GM04503 (cell line): ENCODE measurements at regions not wholly inside any gene's neighbourhood (a gene's known extent, or its start where the extent isn't known, plus 50 kb on each side); places are given as distances from the start of the nearest gene placed in this dataset.

Source experiments
- DNase-seq: peaks from one replicate; pipeline ENCODE4 v3.0.0-alpha.2; 2012; ENCODE audit warnings: low read depth

DNA sequence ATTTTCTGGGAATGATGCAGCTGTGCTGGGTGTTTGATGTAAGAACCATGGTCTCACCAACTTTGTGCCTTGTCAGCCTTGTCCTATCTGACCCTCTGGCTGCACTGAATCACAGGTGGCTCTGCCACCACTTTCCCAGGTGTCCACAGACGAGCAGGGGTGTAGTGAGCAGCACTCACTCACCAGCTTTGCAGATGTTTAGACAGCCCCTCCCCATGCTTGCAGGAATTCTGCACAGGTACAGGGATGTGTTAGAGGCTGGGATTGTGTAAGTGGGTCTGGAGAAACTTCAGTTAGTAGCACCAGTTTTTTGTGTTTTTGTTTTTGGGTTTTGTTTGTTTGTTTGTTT is 88.2 kb upstream of the NAA20 start:
- DNase-seq, result no peak

DNA sequence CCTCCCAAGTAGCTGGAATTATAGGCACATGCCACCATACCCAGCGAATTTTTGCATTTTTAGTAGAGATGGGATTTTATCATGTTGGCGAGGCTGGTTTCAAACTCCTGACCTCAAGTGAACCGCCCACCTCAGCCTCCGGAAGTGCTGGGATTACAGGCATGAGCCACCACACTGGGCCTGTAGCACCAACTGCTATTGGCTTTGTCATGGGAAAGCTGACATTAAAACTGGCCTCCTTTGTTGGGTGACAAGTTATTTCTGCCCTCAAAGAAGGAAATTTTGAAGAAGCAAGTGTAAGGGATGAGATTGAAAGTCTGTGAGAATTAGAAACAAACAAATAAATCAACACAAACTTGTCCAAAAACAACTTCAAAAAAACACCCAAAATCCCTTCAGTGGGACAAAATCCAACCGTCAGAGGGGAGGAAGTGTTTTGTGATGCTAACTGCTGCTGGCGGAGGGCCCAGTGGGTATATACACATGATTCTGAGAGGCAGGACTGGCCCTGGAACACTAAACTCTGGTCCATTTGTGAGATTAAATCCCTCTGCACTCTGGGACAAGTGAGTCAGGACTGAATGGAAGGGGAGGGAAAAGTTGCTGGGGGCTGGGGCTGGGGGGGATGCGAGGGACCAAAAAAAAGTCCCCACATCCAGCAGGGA is 87.5 kb upstream of the NAA20 start:
- DNase-seq, result no peak

DNA sequence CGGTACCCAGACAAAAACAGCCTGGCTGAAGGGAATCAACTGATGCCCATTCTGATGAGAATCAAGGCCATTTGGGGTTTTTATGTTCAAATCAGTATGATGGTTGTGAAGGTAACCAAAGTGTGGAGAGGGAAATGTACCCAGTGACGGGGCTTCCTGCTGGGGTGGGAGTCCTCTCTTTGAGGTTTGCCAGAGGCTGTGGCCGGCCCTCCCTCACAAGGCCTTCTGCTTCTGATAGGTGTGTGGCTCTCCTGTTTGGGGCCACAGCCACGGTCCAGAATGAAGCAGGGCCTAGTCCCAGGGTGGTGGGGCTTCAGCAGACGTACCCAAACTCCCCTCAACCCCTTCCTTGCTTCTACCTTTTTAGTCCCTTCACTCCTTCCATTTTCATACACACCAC is 86.7 kb upstream of the NAA20 start:
- no peak for DNase-seq

DNA sequence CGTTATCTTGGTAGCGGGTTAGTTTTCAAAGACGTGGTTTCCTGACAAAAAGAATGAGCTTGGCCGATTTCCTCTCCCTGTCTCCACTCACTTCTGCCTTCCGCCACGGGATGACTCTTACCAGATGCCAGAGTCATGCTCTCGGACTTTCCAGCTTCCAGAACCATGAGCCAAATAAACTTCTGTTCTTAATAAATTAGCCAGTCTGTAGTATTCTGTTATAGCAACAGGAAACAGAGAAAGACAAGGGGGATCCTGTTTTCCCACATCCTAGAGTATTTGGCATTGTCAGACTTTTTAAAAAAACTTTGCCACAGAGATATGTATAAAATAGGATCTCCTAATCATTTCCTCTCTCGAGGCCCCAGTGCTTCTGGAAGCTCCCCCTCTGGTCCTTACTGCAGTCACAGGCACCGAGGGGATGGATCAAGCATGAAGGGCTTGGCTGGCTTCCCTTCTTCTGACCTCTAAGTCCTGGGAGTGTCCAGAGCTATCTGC is 84.9 kb upstream of the NAA20 start:
- peak; percentile 87 for DNase-seq

DNA sequence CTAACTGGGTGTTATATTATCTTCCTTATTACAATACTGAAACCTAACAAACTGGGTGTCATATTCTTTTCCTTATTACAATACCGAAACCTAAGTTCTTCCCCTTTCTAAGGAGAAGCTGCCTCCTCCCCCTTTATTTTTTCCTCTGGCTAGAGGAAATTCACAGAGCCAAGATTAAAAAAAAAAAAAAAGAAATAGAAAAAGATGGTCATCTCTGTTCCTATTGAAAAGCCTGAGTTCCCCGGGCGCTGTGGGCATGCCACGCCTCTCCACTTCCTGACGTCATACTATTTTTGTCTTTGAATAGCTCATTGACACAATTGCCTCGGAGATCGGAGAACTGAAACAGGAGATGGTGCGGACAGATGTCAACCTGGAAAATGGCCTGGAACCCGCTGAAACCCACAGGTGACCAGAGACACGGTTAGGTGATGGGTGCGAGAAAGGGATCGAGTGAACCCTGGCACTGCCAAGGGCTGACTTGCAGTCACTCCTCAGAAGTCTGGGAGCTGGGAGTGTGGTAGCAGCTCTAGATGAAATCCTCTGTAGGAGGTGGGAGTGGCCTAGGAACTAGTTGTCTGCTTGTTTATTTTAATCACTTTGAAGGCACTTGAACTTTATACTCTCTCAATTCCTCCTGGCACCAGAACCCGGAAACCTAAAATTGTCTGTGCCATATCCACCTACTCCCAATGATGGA is 82.2 kb upstream of the NAA20 start:
- DNase-seq, result no peak

DNA sequence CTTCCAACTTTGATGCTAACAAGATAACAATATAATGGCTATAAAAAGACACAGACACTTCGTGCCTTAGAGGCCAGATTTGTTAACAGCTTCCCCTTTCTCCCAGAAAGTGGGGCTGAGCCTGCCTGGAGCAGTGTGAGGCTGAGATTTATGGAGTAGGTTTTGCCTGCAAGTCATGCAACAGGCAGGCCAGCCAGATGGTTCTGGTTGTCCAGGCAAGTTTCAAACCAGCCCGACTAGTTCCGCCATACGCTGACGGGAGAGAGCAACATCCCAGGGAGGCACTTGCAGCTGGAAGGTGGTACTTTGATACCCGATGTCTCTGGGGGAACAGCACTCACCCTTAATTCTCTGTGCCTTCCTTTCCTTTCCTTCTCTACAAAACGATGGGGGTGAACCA is 81.3 kb upstream of the NAA20 start:
- no peak for DNase-seq

DNA sequence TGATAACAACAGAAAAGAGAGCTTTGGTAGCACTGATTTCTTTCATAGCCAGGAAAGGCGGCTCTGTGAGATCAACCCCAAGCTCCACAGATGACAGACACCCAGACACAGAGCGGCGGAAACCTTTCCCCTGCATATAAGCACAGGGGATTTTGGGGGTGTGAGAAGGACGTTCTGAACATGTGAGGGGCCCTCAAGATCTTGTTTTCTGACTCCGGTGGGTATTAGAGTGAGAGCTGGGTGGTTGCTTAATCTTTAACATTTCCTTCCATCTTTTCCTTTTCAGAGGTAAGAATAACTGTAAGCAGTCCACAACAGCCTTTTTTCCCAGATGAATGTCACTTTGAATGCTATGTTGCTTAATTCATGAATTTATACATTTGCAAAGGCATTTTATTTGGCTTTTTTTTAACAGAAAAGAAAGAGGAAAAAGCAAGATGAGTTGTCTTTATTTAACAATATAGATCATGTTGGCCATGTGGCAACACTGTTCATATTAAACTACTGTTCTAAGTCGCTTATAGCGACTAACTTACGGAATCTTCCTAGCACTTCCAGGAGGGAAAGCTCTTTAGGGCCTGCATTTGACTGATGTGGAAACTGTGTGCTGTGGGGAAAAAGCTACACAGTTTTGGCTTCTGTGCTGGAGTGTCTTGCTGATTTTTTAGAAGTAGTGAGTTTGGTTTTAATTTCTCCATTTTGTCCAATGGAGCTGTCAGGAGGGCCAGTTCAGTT is 80.5 kb upstream of the NAA20 start:
- DNase-seq, result no peak

DNA sequence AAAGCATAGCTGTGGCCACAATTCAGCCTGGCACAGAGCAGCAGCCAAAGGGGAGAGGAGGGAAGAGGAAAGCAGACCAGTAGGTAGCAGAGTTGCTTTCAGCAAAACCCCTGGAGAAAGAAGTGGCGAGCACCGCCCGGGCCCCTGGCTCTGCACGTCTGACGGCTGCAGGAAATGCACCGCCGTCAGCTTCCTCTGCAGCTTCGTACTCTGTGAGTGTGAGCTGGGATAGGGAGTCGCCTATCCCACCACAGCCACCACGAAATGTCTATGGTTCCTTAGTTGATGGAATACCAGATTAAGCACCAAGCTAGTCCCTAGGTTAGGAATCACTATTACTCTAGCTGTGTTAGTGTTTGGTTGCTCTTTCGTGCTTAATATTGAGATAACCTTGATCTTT is 79.9 kb upstream of the NAA20 start:
- DNase-seq, result no peak

DNA sequence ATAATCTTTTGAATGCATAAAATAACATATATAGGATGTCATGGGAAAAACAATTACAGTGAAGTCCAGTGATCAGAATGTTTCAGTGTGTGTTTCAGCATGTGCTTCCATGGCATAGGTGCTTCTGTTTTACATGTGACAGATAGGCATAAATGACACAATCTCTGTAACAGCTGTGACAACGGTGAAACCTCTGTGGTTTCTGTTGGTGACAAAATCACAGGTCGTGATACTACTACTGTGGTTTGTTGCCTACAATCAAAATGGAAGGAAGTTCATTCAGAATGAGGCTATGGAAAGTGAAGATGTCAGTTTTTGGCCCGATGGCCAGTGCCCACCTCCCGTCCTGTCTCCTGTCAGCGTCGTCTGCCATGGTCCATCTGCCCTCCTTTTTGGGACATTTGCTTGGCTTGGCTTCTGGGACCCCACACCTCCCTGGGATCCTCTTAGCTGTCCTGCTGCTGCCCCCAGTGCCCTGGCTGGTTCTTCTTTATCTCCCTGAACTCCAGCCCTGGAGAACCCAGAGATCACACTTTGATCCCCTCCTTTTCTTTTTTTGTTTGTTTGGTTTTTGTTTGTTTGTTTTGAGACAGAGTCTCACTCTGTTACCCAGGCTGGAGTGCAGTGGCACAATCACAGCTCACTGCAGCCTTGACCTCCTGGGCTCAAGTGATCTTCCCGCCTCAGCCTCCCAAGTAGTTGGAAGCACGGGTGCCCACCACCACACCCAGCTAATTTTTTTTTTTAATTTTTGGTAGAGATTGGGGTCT is 79.3 kb upstream of the NAA20 start:
- DNase-seq, result no peak

DNA sequence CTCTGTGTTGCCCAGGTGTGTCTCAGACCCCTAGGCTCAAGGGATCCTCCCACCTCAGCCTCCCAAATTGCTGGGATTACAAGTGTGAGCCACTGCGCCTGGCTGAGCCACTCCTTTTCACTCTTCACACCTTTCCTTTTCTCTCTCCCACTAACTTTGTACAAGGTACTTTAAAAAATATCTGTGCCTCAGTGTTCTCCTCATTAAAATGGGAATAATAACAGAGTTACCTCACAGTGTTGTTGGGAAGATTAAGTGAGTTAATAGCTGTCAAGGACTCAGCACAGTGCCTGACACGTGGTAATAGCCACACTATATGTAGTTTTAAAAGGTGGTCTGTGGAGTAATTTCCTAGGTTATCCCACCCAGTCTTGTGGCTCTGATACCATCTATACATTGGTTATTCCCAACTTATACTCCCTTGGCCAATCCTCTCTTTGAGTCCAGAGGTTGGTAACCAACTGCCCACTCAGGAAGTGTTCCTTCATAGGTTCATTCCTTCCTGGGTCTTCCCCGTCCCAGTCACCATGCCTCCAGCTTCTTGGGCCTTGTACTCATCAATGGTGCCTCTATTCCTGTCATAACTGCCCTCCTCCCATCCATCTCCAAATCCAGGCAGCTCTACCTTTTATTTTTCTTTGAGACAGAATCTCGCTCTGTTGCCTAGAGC is 78.6 kb upstream of the NAA20 start:
- no peak for DNase-seq

DNA sequence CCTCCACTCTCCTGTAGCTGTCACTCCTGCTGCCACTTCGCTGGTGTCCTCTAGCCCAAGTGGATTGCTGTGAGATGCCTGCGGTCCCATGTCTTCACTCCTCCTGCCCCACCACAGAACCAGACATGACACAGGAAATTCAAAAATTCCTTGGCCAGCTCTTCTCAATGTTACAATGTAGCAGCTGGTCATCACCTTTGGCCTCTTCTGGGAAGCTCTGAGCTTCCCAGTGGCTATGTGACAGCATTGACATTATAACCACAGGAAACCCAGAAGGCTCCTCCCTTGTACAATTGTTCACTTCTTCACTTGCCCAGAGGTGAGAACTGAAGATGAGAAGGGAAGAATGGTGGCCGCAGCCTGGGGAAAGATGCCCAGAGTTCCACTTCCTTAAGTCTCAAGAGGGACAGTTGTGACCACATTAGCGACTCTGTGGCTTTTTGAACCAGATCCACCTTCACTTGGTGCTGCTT is 76.1 kb upstream of the NAA20 start:
- DNase-seq, result no peak

DNA sequence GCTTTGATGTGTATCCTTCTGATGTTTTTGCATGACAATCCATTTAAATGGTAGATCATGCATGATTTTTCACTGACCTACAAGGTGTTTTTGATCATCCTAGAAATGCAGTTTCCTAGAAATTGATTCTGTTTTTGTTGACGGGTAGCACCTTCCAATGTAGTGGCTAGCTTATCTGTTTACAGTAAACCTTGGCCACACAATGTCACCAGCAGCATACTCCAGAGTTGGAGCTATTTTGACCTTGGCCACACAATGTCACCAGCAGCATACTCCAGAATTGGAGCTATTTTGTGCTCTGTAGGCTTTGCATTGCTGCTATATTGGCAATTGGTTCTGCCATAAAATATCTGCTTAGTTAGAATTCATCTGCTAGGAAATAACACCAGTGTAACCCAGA is 74.6 kb upstream of the NAA20 start:
- DNase-seq, result no peak

DNA sequence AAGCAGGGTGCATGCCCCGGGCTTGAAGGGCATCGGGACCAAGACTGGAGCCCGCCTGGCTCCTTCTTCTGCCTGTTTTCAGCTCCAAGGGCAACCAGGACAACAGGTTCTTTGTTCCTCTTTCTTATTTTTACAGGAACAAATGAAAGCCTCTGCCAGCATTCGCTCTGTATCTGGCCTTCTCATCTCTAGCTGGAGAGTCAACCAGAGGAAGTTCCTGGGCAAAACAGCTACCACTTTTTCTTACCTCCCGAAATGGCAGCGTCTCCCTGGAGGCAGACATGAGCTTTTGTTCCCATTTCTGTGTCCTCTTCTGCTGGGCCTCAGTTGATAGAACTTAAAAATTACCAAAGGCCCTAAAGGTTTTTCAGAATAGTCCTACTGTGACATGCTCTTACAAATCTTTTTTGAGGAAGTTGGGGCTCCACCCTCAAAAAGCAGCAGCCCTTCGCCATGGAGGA is 74.1 kb upstream of the NAA20 start:
- DNase-seq, result no peak

DNA sequence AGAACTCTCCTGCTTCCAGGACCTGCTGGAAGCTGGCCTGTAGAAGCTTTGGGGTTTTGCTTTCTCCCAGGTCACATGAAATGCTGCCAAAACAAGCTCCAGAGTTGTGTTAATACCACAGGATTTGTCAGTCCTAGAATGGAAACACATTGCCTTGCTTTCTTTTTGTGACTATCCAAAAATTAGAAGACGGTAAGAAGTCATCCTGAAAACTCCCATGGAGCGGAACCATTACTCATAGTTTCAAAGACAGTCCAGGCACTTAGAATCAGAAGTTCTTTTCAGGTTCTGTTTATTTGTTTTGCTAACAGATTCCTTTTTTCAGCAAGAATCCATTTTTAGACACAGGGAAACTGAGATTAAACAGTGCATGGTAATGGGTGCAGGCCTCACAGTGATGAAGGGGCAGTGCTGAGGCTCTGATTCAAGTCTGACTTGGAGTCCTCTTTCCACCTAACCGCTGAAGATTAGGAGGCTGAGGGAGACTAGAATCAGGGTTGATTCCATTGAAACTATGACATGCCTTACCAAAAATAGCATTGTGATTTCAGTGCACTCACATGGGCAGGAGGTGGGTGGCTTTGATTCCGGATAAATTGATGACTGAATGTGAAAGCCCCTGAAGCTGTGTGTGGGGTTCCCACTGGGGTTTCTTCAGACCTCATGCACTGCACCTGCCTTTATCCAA is 72.2 kb upstream of the NAA20 start:
- DNase-seq, result no peak

DNA sequence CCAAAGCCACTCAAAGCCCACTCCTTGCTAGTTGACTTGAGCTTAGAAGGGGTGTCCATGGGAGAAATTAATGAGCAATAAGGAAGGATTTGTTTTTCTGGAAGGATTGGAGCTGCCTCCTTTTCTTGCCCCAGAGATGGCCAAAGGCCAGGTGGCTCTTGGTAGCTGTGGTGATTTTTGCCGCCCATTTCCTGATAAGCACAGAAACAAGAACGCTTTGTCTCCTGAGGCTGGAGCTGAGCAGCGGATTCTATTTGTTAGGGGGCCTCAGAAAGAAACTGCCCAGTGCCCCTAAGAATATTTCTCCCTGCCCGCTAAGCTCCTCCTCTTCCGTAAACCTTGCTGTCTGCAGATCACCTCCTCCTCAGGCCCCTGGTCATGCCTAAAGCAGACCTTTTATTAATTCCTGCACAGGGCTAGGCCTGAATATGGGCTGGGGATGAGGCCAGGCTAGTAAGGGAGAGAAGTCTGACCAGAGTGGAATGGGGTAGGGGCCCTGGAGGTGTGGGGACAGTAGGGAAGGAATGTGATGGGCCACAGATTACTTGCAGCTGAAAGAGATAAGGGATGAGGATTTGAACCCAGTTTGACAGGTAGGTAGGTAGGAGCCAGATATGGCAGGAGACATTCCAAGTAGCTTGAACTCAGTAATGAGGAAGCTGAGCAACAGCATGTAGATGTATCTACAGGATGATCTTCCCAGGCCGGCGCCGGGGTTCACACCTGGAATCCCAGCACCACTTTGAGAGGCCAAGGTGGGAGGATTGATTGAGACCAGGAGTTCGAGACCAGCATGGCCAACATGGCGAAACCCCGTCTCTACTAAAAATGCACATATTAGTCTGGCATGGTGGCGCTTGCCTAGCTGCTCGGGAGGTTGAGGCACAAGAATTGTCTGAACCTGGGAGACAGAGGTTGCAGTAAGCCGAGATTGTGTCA is 71.2 kb upstream of the NAA20 start:
- no peak for DNase-seq

DNA sequence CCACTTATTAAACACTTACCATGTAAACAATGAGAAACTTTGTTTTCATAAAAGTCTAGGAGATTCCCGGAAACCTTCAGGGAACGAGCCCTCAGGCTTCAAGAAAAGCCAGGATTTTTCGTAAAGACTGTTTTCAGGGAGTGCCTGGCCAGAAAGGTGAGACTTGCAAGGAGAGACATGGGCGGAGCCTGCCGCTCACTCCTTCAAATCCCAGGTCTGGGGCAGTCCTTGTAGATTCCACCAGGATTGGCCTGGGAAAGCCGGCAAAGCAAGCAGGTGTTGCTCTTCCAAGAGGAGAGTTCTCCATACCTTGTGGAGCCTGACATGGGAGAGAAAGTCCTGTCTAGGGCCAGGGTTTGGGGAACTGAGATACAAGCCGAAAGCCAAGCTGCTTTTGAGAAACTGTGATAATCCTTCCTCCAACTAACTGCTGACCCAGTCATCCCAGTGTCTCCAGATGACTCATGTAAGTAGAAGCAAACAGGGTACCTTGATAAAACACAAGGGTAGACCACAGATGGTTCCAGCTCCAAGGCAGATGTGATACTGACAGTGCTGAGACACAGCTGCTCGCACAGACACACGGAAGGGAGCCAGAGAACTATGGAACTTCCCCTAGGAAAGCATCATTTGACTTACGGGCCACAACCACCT is 69.4 kb upstream of the NAA20 start:
- DNase-seq, result no peak

DNA sequence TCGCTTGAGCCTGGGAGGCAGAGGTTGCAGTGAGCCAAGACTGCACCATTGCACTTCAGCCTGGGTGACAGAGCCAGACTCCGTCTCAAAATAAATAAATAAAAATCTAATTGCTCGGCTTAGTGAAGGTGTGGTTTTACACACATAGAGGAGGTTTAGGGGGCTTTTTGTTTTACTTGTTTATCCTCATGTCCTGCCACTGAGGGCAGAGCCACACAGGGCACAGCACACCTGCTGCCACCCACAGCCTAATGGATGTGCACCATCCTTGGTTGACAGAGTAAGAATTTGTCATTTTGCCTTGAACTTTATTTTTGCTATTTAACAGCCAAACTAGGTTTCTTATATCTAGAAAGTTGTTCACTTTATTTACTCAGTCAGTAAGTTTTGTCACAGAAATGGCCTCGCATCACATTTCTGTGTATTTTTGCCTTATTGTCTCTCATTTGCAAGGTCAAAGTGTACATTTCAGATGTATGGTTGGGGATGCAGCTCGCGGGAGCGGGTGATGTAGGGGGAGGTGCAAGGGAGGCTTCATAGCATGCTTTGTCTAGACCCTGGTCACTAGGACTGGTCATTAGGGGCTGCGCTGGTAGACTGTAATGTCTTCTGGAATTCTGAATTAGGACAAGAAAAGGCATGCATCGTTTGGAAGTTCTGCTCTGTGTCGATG is 67.8 kb upstream of the NAA20 start:
- no peak for DNase-seq

DNA sequence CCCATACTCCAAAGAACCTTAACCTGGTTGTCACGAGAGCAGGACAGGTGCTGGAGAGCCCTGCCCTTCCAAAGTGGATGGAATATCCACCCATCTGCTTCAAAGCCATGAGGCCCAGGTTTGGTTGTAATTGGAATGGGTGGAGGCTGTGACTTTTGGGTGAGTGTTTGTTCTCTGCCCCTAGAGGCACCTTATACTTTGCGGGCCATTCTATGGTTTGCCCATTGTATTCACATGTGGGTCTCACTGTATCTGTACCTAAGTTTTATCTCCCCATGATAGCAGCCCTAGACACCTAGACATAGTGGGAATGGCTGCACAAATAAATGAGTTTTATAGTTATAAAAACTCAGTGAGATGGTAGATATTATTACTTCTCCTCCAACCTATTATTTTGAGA is 67.1 kb upstream of the NAA20 start:
- no peak for DNase-seq

DNA sequence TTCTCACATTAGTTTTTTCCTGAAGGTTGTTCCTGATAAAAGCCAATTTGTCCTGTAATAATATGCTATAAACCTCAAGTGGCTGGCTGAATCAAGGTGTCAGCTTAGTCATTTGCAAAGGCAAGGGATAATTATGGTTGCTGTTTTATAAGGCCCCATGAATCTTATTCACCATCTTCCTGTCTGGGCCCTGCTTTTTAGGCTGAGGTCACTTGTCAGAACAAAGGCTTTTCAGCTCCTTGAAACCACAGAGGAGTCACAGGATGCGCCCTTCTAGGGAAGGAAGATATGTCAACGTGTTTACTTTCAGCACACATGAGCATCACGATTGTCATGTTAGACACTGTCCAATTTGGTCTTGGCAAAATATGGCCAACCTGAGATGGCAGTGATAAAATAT is 64.8 kb upstream of the NAA20 start:
- no peak for DNase-seq
